ENCODE measurements at regions not wholly inside any gene's neighbourhood (a gene's known extent, or its start where the extent isn't known, plus 50 kb on each side); places are given as distances from the start of the nearest gene placed in this dataset.
A peak's percentile ranks its signal among the peaks of the same experiment; 100 is the strongest.
"Not testable (repeated sequence)": the region's sequence is repeated elsewhere in the genome, so short reads cannot be mapped to it uniquely, and the experiment has no call there.

DNA sequence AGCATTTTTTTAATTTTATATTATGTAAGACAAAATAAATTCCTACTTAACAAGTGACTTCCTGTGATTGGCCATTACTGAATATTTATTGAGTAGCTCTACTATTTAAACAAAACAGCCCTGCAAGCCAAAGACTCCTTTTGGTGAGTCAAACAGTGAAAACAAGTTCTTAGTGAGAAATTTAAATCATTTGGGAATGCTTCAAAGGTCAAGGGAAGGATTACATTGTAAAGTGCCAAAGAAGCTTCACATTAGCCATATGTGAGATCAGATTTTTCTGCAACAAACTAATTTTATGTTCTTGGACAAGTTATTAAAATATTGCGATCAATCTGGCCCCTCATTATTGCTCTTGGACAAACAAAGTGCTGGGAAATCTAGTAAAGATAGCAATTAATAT, 795.4 kb upstream of the MGAT4C start:
- DNase-seq = no peak

GRCh38 chr12:87047691-87048090, 791.5 kb upstream of the MGAT4C start:
- DNase-seq = no peak

- DNase-seq = no peak
Observed at GRCh38 chr12:87039536-87039935, 783.3 kb upstream of the MGAT4C start.

DNA sequence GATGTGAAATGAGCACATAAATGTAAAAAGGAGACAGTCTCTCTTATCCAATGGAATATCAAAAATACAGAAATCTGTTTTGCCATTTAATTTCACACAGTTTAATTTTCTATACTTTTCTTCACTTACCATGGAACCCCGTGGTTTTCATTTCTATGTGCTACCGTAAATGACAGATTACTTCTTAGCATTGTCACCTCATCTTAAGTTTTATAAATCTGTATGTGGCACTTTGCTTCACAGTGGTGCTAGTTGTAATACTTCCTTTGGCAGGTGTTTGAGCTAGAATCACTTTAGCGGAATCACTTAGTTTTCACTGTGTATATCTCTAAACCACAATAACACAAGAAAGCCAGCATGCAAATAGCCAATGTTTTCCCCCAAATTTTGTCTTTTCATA, 781.9 kb upstream of the MGAT4C start:
- no peak for DNase-seq

- DNase-seq = no peak
Observed at GRCh38 chr12:87025976-87026375, 769.8 kb upstream of the MGAT4C start.

DNA sequence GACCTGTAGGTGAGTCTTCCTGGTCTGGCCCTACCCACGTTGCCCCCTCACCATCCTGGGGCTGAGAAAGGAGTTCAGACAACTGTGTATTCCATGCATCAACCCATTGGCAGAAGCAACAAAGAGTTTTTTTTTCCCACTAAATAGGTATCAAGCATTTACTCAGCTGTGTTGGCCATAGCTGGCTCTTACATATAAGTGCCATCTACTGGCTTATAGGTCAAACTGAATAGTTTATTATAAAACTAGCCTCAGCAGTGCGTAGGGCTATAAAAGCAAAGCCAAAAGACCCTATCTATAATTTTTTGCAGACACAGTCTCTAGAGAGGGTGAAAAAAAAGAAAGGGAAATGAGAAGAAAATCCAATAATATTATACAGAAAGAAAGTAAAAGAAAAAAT, 765.2 kb upstream of the MGAT4C start:
- DNase-seq = no peak

GRCh38 chr12:87020071-87020470, 763.9 kb upstream of the MGAT4C start:
- no peak for DNase-seq

GRCh38 chr12:87015352-87015751, 759.2 kb upstream of the MGAT4C start:
- DNase-seq = no peak

GRCh38 chr12:87008785-87009384, 752.7 kb upstream of the MGAT4C start:
- DNase-seq = no peak

- no peak for DNase-seq
Observed at GRCh38 chr12:87001102-87001501, 744.9 kb upstream of the MGAT4C start.

DNA sequence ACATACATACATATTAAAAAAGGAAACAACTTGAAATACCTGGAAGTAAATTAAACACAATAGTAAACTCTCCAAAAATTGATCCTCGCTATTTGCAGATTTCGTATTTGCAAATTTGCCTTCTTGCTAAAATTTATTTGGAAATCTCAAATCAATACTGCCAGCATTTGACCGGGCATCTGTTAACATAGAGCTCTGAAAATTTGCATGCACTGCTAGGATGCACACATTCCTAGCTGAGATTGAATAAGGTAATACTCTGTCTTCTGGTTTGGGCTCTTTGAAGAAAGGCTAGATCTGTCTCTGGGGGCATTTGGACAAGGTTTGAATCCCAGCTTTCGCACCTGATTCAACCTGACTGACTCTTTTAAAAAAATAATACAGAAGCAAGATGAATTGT, 729.1 kb upstream of the MGAT4C start:
- no peak for DNase-seq

DNA sequence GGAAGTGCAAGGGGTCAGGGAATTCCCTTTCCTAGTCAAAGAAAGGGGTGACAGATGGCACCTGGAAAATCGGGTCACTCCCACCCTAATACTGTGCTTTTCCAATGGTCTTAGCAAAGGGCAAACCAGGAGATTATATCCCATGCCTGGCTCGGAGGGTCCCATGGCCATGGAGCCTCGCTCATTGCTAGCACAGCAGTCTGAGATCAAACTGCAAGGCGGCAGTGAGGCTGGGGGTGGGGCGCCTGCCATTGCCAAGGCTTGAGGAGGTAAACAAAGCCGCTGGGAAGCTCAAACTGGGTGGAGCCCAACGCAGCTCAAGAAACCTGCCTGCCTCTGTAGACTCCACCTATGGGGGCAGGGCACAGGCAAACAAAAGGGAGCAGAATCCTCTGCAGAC, 714.4 kb upstream of the MGAT4C start:
- not testable (repeated sequence) for DNase-seq

GRCh38 chr12:86959766-86960458, 703.7 kb upstream of the MGAT4C start:
- no peak for DNase-seq

- DNase-seq = no peak
Observed at GRCh38 chr12:86950444-86950843, 694.3 kb upstream of the MGAT4C start.

DNA sequence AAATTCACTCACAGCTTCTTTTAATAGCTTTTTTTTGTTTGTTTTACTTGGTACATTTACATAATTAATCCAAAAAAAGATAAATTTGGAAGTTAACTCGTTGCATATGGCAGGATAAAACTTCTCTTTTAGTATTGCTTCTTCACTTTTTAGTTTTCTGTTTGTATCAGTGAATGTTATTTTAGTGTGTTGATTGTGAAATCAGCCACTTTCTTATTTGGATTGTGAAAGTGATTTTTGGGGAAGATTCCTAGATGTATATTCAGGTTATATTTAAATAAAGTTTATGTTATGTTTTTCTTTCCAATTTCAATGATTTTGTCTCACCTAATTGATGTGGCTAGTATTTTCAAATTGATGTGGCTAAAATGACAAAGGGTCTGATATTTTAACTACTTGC, 693.9 kb upstream of the MGAT4C start:
- no peak for DNase-seq

DNA sequence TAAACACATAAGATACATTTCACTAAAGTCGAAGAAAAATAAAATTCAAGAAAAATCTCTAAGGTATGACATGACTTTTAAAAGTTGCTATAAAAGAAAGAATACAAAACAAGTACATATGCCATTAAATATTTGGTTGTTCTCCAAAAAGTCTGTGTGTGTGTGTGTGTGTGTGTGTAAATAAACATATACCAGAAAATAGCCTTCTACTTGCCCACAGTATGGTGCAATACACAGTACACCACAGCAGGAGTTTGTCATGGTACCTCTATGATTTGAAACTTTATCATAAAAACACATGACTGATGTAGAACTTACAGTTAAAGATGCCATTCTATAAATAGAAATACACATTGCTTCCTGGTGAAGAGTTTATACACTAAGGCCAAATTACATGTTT, 692.7 kb upstream of the MGAT4C start:
- no peak for DNase-seq

GRCh38 chr12:86945685-86946196, 689.5 kb upstream of the MGAT4C start:
- DNase-seq = no peak

- not testable (repeated sequence) for DNase-seq
Observed at GRCh38 chr12:86944197-86944819, 688.1 kb upstream of the MGAT4C start.

DNA sequence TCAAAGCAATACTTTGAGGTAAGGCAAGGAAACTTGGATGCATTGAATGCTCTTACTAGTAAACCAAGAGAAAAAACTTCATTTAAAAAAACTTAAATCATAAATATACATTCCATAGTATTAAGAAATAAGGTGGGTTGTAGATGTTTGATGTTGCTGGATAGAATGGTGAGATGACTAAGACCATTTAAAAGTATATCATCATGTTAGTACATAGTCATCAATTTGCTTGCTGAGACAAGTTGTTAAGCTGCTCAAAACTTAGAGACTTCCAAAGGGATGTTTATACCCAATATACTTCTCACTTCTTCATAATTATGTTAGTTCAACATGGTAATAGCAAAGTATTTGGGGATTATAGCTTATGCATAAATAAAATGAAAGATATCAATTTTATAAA, 675.5 kb upstream of the MGAT4C start:
- no peak for DNase-seq

- DNase-seq = no peak
Observed at GRCh38 chr12:86929962-86930361, 673.8 kb upstream of the MGAT4C start.

GRCh38 chr12:86917121-86917520, 660.9 kb upstream of the MGAT4C start:
- DNase-seq = no peak

- DNase-seq = peak; percentile 11 to 17
Observed at GRCh38 chr12:86914721-86915120, 658.5 kb upstream of the MGAT4C start.

GRCh38 chr12:86911973-86912372, 655.8 kb upstream of the MGAT4C start:
- no peak for DNase-seq

DNA sequence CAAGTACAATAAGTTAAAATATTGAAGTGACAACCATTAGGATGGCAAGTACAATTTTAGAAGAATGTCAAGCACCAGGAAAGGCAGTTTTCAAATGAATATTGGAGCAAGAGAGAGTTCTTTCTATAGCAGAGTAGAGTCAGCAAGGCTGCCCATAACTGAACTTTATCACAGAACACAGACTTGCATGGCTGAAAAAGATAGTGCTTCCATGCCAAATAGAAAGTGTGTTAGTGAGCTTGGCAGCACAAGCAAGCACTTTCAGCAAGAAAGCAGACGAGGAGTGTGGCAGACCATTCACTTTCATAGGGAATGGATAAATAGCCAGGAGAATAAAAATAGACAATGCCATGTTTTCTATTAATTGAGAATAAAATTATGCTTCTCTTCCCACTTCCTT, 647.0 kb upstream of the MGAT4C start:
- DNase-seq = no peak
